ENCODE measurements at regions not wholly inside any gene's neighbourhood (a gene's known extent, or its start where the extent isn't known, plus 50 kb on each side); places are given as distances from the start of the nearest gene placed in this dataset.

DNA sequence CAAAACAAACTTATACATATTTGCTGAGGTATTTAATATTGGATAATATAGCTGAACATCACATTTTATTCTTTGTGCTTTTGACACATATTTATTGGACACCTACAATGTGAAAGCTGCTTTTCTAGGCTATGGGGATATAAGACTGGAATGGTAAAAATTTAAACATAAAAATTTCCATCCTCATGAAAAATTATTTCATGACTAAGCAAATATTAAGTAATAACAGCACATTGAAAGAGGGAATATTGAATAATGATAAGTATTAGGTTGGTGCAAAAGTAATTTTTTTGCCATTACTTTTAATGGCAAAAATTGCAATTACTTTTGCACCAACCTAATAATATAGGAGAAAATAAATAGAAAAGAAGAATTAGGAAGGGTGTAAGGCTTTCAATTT is 972.5 kb upstream of the CDH8 start:
- no peak for DNase-seq (ENCODE audit: low read depth in 2 of 2)

DNA sequence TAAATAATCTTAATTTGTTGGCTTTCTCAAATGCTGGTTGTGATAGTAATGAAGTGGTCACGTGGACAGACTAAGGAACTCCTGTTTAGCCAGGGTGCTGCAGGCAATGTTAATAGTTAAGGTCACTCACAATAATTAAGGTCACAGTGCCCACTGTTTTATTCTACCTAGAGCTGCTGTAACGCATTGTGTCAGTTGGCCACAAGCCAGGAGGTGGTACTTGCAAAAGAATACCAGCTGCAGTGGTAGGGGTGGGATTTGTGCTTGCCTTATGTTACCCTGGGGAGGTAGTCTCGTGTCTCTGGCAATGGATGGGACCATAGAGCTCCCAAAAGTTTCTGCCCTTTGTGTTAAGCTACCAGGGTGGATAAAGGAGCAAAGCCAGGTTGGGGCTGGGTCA is 969.1 kb upstream of the CDH8 start:
- DNase-seq (ENCODE audit: low read depth in 2 of 2), result no peak

DNA sequence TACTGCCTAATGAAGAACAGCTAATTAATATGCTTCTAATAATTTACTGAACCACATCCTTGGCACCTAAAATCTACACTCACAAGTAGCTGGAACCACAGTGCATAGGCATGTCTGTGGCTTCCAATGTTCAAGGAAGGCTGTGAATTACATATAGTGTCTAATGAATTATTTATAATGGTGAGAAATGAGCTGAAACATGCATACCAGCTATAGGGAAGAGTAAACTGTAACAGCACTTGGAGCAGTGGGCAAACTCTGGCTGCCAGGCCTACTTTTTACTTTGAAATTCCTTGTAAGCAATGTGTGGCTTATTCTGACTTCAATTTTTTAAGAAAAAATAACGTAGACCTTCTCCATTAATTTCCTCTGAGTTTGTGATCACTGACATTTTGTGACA is 953.2 kb upstream of the CDH8 start:
- no peak for DNase-seq (ENCODE audit: low read depth in 2 of 2)

DNA sequence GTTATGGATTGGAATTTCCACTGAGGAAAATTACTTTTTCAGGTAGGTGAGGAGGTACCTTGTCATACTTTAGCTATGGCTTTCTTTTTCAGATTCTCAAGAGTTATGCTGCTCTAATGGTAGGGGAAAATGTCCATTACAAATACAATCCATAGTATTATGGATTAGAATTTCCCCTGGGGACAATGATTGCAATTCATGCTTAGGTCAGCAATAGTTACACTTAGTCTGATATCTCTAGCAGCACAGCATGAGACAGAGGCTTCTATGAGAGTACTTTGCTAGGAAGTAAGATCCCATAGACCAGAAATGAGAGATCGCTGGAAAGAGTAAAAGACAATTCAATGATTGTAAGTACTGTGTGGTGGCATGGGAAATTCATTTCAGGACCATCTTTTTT is 949.5 kb upstream of the CDH8 start:
- no peak for DNase-seq (ENCODE audit: low read depth in 2 of 2)

DNA sequence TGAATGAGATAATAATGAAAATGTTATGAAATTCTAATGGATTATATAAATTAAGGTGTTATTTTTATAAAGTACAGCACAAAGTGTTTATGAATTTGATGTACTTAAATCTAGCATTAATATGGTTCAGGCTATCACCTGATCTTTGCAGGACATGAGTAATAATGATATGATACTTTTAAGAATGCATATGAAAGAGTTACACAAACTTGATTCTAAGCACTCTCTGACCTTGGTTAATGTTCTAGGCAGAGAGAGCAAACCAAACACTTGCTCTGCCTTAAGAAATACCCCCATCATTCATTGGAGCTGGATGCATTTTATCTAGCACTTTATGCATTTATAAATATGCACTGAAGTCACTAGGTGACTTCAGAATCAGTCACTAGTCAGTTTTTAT is 942.2 kb upstream of the CDH8 start:
- no peak for DNase-seq (ENCODE audit: low read depth in 2 of 2)

DNA sequence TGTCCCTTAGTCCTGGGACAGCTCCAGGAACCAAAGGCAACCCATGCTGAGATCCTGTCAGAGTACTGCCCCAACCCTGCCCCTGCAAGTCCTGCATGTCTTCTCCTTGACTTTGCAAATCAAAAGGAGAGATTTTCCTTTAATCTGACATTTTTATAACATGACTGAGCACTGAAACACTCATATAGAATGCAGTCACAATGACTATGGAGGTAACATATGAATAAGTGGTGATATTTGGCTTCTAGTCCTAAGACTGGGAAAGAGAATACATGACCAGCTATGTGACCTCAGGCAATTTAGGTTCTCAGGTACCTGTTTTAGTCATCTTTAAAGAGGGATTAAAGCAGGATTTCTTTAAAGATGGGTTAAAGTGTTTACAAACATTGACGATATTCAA is 941.6 kb upstream of the CDH8 start:
- no peak for DNase-seq (ENCODE audit: low read depth in 2 of 2)

DNA sequence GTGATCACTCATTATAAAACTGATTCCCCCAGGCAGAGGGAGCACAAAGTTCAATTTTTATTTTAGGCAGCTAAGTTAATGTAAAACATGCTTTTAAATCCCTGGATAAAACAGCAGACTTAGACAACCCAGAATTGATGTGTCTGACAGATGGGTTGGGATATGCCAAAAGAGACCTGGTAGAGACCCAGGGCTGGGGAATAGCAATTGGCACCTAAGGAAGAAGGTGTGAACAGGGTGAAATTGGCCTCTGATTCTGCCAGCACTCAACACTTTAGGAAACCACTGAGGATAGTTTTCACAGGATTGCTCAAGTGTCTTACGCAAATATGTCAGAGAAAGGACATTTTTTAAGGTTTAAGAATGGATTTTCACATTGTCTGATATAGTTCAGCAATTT is 938.2 kb upstream of the CDH8 start:
- no peak for DNase-seq (ENCODE audit: low read depth in 2 of 2)

DNA sequence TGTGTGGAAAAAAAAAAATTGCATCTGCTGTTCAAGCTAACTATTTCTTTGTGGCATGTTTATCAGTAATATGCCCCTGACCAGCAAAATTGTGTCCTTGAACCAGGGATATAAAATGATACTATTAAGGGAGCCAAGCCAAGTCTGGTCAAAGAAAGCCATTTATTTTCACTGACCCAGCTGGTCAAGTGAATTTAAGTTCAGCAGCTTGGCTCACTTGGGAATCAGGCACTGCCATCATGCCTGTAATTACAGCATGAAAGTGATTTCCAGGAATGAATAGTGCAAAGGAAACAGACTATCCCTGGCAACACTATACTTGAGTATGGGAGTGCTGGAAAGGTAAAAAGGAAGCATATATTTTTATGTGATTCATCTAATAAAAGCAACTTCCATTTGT is 934.6 kb upstream of the CDH8 start:
- DNase-seq (ENCODE audit: low read depth in 2 of 2), result no peak

DNA sequence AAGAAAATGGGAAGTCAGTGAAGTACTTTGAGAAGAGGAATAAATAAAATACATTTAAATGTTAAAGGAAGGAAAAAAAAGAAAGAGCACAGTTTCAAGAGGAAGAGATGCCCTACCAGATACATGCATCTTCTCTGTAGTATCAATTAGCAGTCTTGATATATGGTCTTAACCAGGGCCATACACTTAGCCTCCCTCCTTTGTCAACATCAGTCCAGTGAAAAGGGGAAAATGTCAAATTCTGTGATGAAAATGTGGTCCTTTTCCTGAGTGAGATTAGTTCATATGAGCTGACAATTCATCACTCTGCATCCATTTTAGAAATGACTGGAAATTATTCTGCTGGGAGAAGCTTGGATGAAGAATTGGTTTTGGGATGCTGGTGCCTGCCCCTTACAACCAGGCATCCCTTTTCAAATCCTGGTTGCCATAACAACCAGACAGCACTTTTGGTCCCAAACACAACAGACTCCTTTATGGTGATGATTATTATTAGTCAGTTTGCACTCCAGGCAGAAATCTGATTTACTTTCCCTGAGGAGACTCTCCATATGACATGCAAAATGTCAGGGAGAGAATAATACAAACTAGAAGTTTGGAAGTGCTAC is 933.6 kb upstream of the CDH8 start:
- DNase-seq (ENCODE audit: low read depth in 2 of 2), result no peak

DNA sequence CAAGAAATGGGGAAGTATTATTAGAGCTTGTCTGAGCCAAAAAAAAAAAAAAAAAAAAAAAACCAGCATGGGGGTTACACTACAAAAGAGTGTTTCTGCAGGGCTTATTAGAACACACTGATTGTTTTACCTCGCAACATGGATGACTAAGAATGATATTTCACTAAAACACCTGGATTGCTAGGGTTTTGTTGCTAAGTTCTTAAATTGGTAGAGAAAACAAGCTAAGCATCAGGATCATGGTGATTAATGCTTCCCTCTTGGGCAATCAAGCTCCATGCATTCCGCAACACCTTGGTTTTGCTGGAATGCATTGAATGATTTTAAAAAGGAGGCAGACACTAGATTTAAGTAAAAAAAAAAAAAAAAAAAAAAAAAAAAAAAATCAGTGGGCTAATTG is 931.4 kb upstream of the CDH8 start:
- DNase-seq (ENCODE audit: low read depth in 2 of 2), result no peak

DNA sequence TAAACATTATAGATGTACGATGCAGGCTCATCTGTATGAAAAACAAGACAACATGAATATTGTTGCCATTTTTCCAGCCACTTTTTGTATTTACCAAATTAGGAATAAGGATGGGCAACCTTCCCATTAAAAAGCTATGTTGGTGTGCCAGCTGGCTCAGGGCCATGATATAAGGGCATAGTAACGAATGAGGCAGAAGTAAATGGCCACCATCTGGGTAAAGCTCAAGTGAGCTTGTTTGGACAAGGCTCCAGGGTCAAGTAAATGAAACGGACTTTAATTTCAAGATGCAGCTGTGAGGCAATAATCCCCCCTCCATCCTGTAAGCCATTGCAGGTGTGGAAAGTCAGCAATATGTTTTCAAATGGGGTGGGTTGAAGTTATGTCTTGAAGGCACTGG is 930.9 kb upstream of the CDH8 start:
- no peak for DNase-seq (ENCODE audit: low read depth in 2 of 2)

DNA sequence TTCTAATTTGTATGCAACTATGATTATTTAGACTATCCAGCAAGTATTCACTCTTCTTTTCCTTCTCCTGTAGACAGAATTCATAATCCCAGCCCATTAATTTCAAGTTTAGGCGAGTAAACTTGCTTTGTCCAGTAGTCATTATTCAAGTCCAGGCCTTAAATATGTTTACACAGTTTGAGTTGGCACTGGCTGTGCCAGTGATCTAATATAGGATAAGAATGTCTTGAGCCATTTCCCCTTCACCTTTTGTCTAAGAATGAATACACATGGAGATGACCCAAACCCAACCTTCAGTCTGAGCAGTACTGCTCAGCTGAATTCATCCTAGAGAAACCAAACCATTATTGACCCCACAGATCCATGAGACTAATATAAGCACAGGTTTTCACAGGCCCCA is 930.4 kb upstream of the CDH8 start:
- DNase-seq (ENCODE audit: low read depth in 2 of 2), result no peak

DNA sequence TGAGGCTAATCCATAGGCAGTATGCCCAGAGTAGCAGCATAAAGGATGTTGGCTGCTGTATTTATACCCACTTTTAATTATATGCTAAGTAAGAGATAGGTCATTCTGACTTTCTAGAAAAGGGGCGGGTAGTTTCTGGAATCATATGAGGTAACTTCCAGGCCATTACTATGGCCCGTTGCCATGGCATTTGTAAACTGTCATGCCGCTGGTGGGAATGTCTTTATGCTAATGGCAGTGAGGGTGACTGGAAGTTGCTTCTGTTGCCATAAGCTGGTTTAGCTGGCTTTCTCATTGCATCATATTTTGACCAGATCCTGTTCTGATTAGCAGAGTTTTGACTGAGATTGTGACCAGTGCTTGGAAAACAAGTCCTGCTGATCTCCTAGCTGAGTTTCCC is 929.6 kb upstream of the CDH8 start:
- DNase-seq (ENCODE audit: low read depth in 2 of 2), result no peak

DNA sequence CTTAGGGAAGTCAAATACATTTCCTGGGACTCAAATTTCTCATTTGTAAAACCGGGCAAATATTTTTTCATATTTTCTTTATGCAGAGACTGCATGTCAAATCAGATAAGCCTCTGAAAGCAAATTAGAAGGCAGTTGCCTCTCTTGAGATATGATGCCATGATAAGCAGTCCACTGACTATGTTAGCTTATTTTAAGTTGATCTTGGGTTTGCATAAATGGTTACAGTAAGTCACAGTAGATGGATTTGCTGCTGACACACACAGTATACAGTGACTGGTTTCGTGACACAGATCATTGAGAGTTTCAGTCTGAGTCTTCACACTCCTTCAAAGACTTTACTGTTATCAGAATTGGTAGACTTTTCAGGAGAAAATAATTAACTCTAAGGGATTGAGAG is 927.6 kb upstream of the CDH8 start:
- no peak for DNase-seq (ENCODE audit: low read depth in 2 of 2)

DNA sequence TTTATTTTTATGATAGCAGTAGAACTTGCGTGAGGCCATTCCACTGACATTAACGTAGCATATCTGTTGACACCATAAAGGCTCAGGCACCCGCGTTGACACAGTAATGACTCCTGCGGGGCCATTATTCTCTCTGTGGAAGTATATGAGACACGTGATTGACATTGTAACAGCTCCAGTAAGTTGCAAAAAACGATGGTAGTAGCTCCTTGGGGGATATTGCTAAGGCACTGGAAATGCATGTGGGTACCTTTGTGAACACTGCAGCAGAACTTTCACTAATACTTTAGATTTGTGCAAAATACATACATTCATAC is 918.8 kb upstream of the CDH8 start:
- no peak for DNase-seq (ENCODE audit: low read depth in 2 of 2)

DNA sequence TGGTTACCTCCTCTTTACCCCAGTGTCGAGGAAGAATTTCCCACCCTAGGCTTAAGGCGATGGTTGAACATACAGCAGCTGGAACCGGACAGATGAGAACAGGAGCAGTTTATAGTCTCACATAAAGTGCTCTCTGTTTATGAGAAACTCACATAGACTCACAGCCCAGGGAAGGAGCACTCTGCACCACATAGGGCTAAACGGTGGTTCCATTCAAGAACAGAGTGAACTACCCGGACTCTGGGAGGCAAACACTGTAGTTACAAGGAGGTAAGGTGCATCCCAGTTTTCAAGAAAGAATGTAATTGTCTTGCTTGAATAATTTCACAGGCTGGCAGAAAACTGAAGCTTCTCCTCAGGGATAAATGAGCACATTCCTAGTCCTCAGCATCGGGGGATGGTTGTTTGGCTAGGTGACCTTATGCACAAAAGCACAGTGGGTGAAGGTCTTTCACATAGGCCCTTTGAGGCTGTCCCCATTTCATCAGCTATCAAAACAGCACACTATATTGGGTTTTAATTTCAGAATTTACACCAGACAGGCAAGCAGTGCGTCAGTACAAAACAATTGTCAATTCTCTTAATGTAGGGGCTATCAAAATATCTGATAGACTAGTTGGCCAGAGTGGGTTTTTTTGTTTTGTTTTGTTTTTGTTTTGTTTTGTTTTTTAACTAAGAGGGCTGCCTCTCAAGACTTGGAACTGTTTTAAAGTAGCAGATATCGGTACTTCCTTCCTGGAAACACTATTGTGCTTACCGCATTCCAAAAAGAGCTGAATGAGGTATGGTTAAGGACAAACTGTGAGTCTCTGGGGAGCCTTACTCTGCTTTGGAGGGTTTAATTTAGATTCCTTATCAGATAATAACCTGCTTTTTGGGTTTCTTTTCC is 918.1 kb upstream of the CDH8 start:
- no peak for DNase-seq (ENCODE audit: low read depth in 2 of 2)

DNA sequence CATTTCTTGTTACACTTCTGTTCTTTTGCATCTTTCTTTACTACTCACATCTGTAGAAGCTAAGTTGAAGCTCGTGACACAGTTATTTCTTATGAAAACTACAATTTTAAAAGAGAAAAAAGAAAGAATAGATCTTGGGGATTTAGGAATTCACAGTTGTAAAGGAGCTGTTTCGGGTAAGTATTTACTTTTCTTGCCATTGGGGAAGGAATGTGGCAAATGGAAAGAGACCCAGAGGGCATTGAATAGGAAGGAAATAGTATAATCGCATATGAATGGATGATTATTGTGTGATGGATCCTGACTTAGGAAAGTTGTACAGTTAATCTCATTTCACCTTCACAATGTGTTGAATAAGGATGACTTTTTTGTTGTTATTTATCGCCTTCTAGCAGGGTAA is 914.1 kb upstream of the CDH8 start:
- DNase-seq (ENCODE audit: low read depth in 2 of 2), result no peak

DNA sequence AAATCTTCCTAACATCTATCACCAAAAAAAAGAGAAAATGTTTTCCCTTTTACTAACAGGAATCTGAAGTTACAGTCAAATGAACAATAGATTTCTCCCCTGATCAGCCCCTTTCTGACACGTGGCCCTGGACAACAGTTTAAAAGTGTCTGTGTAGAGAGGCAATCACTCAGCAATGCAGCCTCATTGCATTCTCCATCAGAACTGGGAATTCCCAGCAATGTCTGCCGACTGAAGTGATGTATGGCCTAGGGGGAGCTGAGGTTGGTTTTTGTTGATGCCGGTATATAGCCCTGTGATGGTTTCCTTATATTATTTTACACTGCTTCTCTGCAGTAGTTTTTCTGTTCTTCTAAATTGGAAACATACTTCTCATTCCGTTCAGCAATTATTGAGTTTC is 904.3 kb upstream of the CDH8 start:
- no peak for DNase-seq (ENCODE audit: low read depth in 2 of 2)

DNA sequence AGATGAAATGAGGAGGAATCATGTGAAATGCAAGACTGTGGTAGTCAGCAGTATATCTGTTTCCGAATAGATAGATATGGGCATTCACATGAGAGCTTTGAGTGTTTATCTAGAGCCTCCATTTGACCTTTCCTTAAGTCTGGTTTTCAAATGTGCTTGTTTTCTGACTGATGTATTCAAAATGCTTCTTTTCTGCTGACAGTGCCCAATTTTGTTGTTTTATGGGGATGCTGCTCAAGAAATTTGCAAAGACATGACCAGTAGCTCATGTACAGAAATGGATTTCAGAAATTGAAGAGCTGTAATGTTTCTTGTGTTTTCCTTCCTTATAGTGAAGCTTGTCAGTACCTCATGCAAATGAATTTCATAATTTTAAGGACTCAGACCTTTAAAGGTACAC is 903.4 kb upstream of the CDH8 start:
- no peak for DNase-seq (ENCODE audit: low read depth in 2 of 2)

DNA sequence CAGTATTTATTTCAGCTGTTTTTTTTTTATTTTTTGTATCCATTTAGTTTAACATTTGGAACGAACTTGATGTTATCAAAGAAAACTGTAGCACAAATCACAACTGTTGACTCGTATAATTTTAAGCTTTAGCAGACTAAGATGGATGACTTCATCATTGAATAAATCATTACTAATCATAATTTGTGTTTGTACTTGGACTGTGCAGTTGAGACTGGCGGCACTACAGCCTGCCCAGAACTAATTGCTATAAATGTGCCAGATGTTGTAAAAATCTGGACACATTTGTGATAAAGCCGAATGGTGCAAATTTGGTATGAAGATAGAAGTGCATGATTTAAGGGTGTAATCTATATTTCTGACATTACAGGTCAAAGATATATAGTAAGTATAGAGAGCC is 897.7 kb upstream of the CDH8 start:
- no peak for DNase-seq (ENCODE audit: low read depth in 2 of 2)

DNA sequence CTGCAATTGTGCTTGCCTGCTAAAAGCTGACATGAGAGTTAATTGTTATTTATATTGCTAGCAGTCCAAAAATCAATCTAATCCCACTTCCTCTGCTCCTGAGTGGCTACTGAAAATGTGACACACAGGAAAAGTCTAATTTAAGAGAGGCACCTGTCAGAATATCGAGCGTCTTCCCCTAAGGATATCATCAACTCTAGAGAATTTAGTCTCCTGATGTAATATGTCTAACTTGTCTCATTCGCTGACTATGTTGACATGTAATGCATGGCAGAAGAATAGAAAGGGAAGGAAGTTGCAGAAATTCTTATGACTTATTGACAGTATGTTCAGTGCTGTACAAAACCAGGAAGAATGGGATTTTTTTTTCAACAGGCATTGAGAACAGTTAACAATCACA is 893.4 kb upstream of the CDH8 start:
- no peak for DNase-seq (ENCODE audit: low read depth in 2 of 2)

DNA sequence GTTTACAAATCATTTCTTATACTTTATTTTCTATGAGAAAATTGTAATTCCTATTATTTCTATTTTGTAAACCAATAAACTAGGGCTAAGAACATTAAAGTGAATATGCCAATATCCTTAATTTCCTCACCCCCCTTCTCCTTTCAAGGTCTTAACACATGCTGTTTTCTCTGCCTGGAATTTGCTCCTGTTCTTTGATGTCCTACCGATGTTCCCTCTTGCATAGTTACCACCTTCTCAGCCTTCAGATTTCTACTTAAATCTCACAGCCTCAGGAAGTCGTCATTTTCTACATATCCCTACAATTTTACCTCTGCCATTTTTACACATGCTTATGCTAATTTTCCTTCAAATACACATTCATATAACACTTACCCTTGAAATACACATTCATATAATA is 890.9 kb upstream of the CDH8 start:
- DNase-seq (ENCODE audit: low read depth in 2 of 2), result no peak

DNA sequence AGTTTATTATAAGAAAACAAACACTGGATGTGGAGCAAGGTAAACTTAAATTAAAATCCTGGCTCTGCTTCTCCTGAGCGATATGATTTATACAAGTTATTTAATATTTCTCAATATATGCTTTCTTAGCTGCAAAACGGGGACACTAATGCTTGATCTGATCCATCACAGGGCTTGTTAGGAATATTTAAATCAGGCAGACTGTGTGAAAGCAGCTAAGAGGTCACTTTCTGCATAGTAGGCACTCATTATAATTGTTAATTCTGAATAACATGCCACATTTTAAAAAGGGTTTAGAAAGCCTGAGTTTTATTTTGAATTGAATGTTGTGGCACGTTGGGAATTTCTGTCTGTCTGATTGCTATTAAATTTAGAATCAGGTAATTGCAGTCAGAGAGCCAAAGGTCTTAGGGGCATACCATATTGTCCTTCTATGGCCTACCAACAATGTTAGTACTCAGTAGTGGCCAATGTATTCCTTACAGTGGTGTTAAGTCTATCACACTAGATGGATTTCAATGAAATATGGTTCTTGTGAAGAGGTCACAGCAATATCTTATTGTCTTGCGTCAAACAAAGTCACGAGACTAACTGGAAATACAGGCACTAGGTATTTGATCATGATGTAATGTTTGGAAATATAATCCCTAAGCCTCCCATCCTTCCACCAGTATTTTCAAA is 890.0 kb upstream of the CDH8 start:
- DNase-seq (ENCODE audit: low read depth in 2 of 2), result no peak
